ENCODE measurements at regions not wholly inside any gene's neighbourhood (a gene's known extent, or its start where the extent isn't known, plus 50 kb on each side); places are given as distances from the start of the nearest gene placed in this dataset.

DNA sequence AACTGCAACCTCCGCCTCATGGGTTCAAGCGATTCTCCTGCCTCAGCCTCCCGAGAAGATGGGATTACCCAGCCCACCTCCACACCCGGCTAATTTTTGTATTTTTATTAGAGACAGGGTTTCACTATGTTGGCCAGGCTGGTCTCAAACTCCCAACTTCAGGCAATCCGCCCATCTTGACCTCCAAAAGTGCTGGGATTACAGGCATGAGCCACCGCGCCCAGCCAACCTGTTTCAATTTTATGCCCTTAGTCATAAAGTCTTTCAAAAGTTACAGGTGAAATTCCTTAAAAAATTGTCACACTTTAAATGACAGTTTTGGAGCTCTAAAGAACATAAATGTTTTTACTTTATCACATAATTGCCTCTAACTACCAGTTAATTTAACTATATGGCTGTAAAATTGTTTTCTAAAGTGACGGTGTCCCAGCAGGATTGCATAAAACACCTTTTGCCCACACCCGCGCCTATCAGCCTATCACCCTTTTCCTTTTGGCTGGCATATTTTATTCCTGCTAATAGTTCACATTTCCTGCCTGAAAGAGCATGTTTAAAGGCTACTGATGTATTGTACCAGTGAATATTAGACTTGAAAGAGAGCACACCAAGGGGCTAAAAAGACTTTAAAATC lies 164.2 kb upstream of the SEMA6D start:
- 95% methylated on average over 4 of the region's 10 CpGs for WGBS (ENCODE audit: insufficient coverage)

DNA sequence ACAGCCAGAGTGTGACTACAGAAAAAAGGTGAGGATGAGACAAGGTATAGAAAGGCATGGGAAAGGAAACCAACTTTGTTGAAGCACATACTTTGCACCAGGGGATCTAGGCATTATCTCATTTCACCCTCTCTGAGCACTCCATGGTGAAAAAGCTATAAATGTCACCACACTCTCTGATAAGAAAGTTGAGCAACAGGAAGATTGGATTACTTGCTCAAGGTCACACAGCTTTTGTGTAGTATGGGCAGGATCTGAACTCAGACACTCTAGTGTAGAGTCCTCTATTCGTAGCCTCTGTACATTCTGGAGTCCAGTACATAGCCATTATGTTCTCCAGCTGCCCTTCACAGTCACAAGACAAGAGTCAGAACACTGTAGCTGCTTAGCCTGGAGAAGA lies 163.4 kb upstream of the SEMA6D start:
- WGBS (ENCODE audit: insufficient coverage), result 100% methylated on average over 1 of the region's 1 CpG
- Histone ChIP-seq H3K27ac (ENCODE audit: low read depth, low read length) (no peak overlapping the region), H3K4me1 (ENCODE audit: control insufficient read depth, insufficient read depth, low read length) (no peaks in the 10 kb centered on the region), H3K27me3 (ENCODE audit: control insufficient read depth, insufficient read depth, low read length) (no peaks in the 10 kb centered on the region), H3K4me3 (ENCODE audit: low read depth, low read length) (no peak overlapping the region), H3K36me3 (ENCODE audit: control insufficient read depth, insufficient read depth, low read length) (no peaks in the 10 kb centered on the region), H3K9me3 (ENCODE audit: control insufficient read depth, insufficient read depth, low read length) (no peaks in the 10 kb centered on the region)
- no peak for DNase-seq (ENCODE audit: low read depth in 4 of 6, low spot score in 6 of 6)

More for the DNA sequence above, 164.2 kb upstream of the SEMA6D start:
- no peak overlapping the region for H3K4me3 ChIP-seq (ENCODE audit: low read depth, low read length)
- no peak overlapping the region for H3K27ac ChIP-seq (ENCODE audit: low read depth, low read length)
- H3K9me3 ChIP-seq (ENCODE audit: control insufficient read depth, insufficient read depth, low read length), result no peaks in the 10 kb centered on the region
- DNase-seq (ENCODE audit: low read depth in 4 of 6, low spot score in 6 of 6), result no peak
- H3K27me3 ChIP-seq (ENCODE audit: control insufficient read depth, insufficient read depth, low read length), result no peaks in the 10 kb centered on the region
- no peaks in the 10 kb centered on the region for H3K36me3 ChIP-seq (ENCODE audit: control insufficient read depth, insufficient read depth, low read length)
- no peaks in the 10 kb centered on the region for H3K4me1 ChIP-seq (ENCODE audit: control insufficient read depth, insufficient read depth, low read length)

DNA sequence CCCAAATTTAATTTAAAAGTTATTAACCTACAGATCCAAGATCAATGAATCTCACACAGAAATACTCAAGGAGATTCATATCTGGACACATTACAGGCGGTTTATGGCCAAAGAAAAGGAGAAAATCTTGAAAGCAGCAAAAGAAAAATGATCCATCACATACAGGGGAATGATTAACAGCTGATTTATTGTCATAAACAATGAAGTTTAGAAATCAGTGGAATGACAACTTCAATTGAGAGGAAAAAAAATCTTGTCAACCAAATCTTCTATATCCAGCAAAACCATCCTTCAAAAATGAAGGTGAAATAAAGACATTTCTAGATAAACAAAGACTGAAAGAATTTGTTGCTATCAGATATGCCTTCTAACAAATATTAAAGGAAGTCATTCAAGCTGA lies 156.2 kb upstream of the SEMA6D start:
- H3K36me3 ChIP-seq (ENCODE audit: control insufficient read depth, insufficient read depth, low read length), result no peaks in the 10 kb centered on the region
- no CpG with 5 or more reads among the region's 1 CpG for WGBS (ENCODE audit: insufficient coverage)
- DNase-seq (ENCODE audit: low read depth in 4 of 6, low spot score in 6 of 6), result no peak
- H3K9me3 ChIP-seq (ENCODE audit: control insufficient read depth, insufficient read depth, low read length), result peaks cover 7% of the 10 kb centered on the region
- H3K4me1 ChIP-seq (ENCODE audit: control insufficient read depth, insufficient read depth, low read length), result no peaks in the 10 kb centered on the region
- no peak overlapping the region for H3K27ac ChIP-seq (ENCODE audit: low read depth, low read length)
- H3K27me3 ChIP-seq (ENCODE audit: control insufficient read depth, insufficient read depth, low read length), result no peaks in the 10 kb centered on the region
- H3K4me3 ChIP-seq (ENCODE audit: low read depth, low read length), result no peak overlapping the region

DNA sequence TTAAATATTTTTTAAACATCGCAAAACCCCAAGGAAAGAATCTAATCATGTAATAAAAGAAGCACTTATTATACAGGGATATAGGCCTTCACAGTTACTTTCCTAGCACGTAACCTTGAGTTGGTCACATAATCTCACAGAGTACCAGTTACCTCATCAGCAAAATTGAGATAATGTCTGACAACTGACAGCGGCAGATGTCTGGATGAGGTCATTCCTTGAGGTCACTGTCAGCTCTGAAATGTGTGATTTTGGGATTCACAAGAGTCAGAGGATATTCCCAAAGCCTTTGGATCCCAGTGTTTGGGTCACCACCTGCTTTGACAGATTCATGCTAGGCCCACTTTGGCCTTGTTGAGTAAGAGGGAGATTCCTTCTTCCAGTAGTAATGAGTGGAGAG lies 151.4 kb upstream of the SEMA6D start:
- no peak overlapping the region for H3K4me3 ChIP-seq (ENCODE audit: low read depth, low read length)
- peaks cover 1% of the 10 kb centered on the region for H3K9me3 ChIP-seq (ENCODE audit: control insufficient read depth, insufficient read depth, low read length)
- no peaks in the 10 kb centered on the region for H3K27me3 ChIP-seq (ENCODE audit: control insufficient read depth, insufficient read depth, low read length)
- peaks cover 7% of the 10 kb centered on the region for H3K4me1 ChIP-seq (ENCODE audit: control insufficient read depth, insufficient read depth, low read length)
- no peaks in the 10 kb centered on the region for H3K36me3 ChIP-seq (ENCODE audit: control insufficient read depth, insufficient read depth, low read length)
- no peak for DNase-seq (ENCODE audit: low read depth in 4 of 6, low spot score in 6 of 6)
- H3K27ac ChIP-seq (ENCODE audit: low read depth, low read length), result no peak overlapping the region
- 79% methylated on average over 2 of the region's 3 CpGs for WGBS (ENCODE audit: insufficient coverage)

DNA sequence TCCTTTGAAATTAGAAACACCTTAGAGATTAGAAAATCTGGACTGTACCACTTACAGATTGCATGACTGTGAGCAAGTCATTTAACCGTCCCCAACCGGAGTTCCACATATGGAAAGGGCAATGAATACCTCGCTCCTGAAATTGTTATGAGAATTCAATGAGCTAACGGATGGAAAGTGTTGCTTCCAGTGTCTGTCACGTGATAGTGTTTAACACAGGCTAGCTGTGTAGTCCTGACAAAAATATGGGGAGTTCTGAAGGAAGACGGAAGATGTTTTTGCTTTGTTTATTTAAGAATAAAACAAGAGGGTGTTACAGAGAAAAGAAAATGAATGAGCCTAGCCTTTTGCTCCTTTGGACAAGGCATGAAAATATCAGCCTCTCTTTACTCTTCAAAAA lies 150.7 kb upstream of the SEMA6D start:
- Histone ChIP-seq H3K36me3 (ENCODE audit: control insufficient read depth, insufficient read depth, low read length) (no peaks in the 10 kb centered on the region), H3K9me3 (ENCODE audit: control insufficient read depth, insufficient read depth, low read length) (no peaks in the 10 kb centered on the region), H3K4me3 (ENCODE audit: low read depth, low read length) (no peak overlapping the region), H3K4me1 (ENCODE audit: control insufficient read depth, insufficient read depth, low read length) (peaks cover 7% of the 10 kb centered on the region), H3K27ac (ENCODE audit: low read depth, low read length) (no peak overlapping the region), H3K27me3 (ENCODE audit: control insufficient read depth, insufficient read depth, low read length) (no peaks in the 10 kb centered on the region)
- WGBS (ENCODE audit: insufficient coverage), result 77% methylated on average over 6 of the region's 6 CpGs
- DNase-seq (ENCODE audit: low read depth in 4 of 6, low spot score in 6 of 6), result no peak

DNA sequence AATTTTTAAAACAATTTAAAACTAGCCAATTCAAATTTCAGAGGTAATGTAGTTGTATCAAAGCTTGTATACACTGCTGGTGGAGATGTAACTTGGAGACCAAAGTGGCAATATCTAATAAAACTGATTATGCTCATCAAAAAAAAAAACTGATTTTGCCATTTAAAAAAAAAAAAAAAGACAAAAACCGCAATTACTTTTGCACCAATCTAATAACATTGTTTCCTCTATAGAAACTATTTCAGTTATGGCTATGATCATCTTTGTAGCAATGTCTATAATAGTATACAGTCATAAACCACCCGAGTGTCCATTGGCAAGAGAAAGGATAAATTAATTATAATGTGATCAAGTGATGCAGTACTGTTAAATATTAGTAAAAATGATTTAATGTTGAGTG lies 149.3 kb upstream of the SEMA6D start:
- no CpG with 5 or more reads among the region's 2 CpGs for WGBS (ENCODE audit: insufficient coverage)
- no peaks in the 10 kb centered on the region for H3K36me3 ChIP-seq (ENCODE audit: control insufficient read depth, insufficient read depth, low read length)

DNA sequence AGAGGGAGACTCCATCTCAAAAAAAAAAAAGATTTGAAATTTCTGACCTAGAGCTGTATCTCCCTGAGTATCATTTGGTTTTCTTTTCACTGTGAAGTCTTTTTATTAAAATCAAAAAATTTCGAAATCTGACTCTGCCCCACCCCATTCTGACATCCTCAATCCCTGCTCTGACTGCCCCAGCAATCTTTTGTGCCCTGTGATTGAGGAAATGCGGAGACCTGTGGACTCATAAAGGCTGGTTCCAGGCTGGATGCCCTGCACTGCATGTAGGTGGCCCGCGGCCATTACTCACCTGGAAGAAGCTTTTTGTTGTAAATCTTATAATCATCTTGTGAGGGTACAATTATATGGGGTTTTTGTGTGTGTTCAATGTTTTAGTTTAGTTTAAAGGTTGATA lies 147.3 kb upstream of the SEMA6D start:
- no CpG with 5 or more reads among the region's 4 CpGs for whole genome bisulfite sequencing (ENCODE audit: insufficient coverage)

More for the DNA sequence above, 149.3 kb upstream of the SEMA6D start:
- no peaks in the 10 kb centered on the region for H3K9me3 ChIP-seq (ENCODE audit: control insufficient read depth, insufficient read depth, low read length)
- H3K27ac ChIP-seq (ENCODE audit: low read depth, low read length), result no peak overlapping the region
- no peak for DNase-seq (ENCODE audit: low read depth in 4 of 6, low spot score in 6 of 6)
- no peaks in the 10 kb centered on the region for H3K27me3 ChIP-seq (ENCODE audit: control insufficient read depth, insufficient read depth, low read length)
- no peak overlapping the region for H3K4me3 ChIP-seq (ENCODE audit: low read depth, low read length)
- H3K4me1 ChIP-seq (ENCODE audit: control insufficient read depth, insufficient read depth, low read length), result peaks cover 7% of the 10 kb centered on the region

DNA sequence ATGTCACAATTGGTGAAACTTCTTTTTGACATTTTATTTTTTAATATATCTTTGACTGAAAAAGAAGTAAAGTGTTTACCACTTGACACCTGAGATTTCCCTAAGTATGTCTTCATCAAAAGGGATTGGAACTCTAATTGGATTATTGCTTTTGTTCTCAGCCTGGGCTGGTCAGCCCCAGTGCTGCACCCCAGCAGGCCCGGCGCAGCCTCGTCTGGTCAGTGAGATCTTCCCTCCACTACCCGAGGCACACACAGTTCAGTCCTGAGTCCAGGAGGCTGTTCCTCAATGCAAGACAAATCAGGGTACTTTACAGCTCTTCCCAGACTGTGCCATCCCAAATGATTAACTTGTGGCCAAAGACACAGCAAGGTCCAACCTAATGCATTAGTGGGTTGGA lies 146.9 kb upstream of the SEMA6D start:
- no peaks in the 10 kb centered on the region for H3K27me3 ChIP-seq (ENCODE audit: control insufficient read depth, insufficient read depth, low read length)
- H3K4me3 ChIP-seq (ENCODE audit: low read depth, low read length), result no peak overlapping the region
- 60% methylated on average over 4 of the region's 4 CpGs for WGBS (ENCODE audit: insufficient coverage)
- H3K36me3 ChIP-seq (ENCODE audit: control insufficient read depth, insufficient read depth, low read length), result no peaks in the 10 kb centered on the region
- H3K9me3 ChIP-seq (ENCODE audit: control insufficient read depth, insufficient read depth, low read length), result no peaks in the 10 kb centered on the region
- peak overlapping the region; percentile 49 for H3K27ac ChIP-seq (ENCODE audit: low read depth, low read length)
- DNase-seq (ENCODE audit: low read depth in 4 of 6, low spot score in 6 of 6), result no peak
- peaks cover 7% of the 10 kb centered on the region for H3K4me1 ChIP-seq (ENCODE audit: control insufficient read depth, insufficient read depth, low read length)

More for the DNA sequence above, 147.3 kb upstream of the SEMA6D start:
- no peaks in the 10 kb centered on the region for H3K27me3 ChIP-seq (ENCODE audit: control insufficient read depth, insufficient read depth, low read length)
- H3K4me3 ChIP-seq (ENCODE audit: low read depth, low read length), result no peak overlapping the region
- no peak for DNase-seq (ENCODE audit: low read depth in 4 of 6, low spot score in 6 of 6)
- peaks cover 7% of the 10 kb centered on the region for H3K4me1 ChIP-seq (ENCODE audit: control insufficient read depth, insufficient read depth, low read length)
- H3K36me3 ChIP-seq (ENCODE audit: control insufficient read depth, insufficient read depth, low read length), result no peaks in the 10 kb centered on the region
- no peak overlapping the region for H3K27ac ChIP-seq (ENCODE audit: low read depth, low read length)
- H3K9me3 ChIP-seq (ENCODE audit: control insufficient read depth, insufficient read depth, low read length), result no peaks in the 10 kb centered on the region

DNA sequence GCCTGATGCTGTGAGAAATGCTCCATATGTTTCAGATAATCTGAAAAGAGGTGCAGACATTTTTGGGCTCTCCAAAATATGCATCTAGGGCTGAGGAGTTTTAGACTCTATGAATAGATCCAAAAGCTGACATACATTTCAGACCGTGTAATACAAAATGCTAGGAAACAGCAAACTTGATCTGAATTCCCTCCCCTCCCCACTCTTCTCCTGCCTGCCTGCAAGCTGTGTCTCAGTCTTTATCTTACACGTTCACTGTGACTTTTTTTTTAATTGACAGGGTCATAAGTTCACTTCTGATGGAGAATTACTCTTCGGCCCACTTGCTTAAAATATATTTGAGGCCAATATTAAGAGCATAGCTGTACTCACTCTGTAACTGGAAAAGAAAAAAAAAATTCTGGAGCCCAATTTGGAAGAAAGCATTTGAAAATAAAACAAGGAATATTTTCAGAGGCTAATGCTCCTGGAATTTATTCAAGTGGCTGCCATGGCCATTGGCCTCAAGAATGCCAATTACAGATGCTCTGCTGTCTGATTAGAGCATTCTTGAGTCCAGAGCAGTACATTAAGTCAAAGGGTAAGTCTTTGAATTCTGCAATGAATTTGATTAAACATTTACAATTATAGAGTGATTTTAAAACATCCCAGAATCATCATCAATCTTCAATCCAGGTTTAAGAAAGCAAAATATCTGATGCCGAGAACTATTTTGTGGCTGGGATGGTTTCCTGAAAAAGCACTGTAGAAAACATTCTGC lies 146.2 kb upstream of the SEMA6D start:
- peak overlapping the region; percentile 49 for H3K27ac ChIP-seq (ENCODE audit: low read depth, low read length)
- WGBS (ENCODE audit: insufficient coverage), result 33% methylated on average over 1 of the region's 4 CpGs
- no peak overlapping the region for H3K4me3 ChIP-seq (ENCODE audit: low read depth, low read length)
- peaks cover 7% of the 10 kb centered on the region for H3K4me1 ChIP-seq (ENCODE audit: control insufficient read depth, insufficient read depth, low read length)
- no peaks in the 10 kb centered on the region for H3K9me3 ChIP-seq (ENCODE audit: control insufficient read depth, insufficient read depth, low read length)
- peak in 1 of 6 donors; percentile 11 for DNase-seq (ENCODE audit: low read depth in 4 of 6, low spot score in 6 of 6)
- H3K27me3 ChIP-seq (ENCODE audit: control insufficient read depth, insufficient read depth, low read length), result no peaks in the 10 kb centered on the region
- H3K36me3 ChIP-seq (ENCODE audit: control insufficient read depth, insufficient read depth, low read length), result no peaks in the 10 kb centered on the region

DNA sequence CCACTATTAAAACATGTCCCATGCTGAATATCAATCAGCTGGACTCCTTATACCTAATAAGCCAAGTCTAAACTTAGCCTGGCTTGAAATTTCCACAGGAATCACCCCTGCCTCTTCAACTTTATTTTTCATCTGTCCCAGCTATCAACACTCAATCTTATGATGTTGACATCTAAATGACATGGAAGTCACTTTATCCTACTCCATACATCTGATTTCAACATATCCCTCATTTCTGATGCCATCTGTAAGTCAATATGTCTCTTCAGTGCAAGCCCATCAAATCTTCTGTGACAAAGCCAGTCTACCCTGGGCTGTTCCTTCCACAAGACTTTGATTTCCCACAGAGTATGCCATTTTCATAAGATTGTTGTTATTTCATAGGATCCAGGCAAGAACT lies 143.6 kb upstream of the SEMA6D start:
- H3K4me3 ChIP-seq (ENCODE audit: low read depth, low read length), result no peak overlapping the region
- no peak for DNase-seq (ENCODE audit: low read depth in 4 of 6, low spot score in 6 of 6)
- no peaks in the 10 kb centered on the region for H3K9me3 ChIP-seq (ENCODE audit: control insufficient read depth, insufficient read depth, low read length)
- H3K27ac ChIP-seq (ENCODE audit: low read depth, low read length), result no peak overlapping the region
- no peaks in the 10 kb centered on the region for H3K27me3 ChIP-seq (ENCODE audit: control insufficient read depth, insufficient read depth, low read length)
- no peaks in the 10 kb centered on the region for H3K36me3 ChIP-seq (ENCODE audit: control insufficient read depth, insufficient read depth, low read length)
- H3K4me1 ChIP-seq (ENCODE audit: control insufficient read depth, insufficient read depth, low read length), result peaks cover 14% of the 10 kb centered on the region

Data from spinal cord (tissue), 9 donors.